IMR-90 (cell line): ENCODE measurements at regions not wholly inside any gene's neighbourhood (a gene's known extent, or its start where the extent isn't known, plus 50 kb on each side); places are given as distances from the start of the nearest gene placed in this dataset.
A peak's percentile ranks its signal among the peaks of the same experiment; 100 is the strongest.

ENCODE experiments used
- BHLHE40 ChIP-seq: fragments of 150-350 bp; IDR thresholded peaks from 2 replicates; pipeline ENCODE4 v1.6.1; 2016; ENCODE audit warnings: mild to moderate bottlenecking, low read depth, low read length
- MAFK ChIP-seq: IDR thresholded peaks from 2 replicates; pipeline ENCODE4 v1.6.1; 2012; ENCODE audit warnings: low read depth, low read length, improper control_type of control experiment
- POLR2A ChIP-seq: IDR thresholded peaks from 2 replicates; pipeline ENCODE4 v1.6.1; 2012; ENCODE audit warnings: mild to moderate bottlenecking, low read depth, low read length
- RFX5 ChIP-seq: IDR thresholded peaks from 2 replicates; pipeline ENCODE4 v1.8.0; 2012; ENCODE audit warnings: low read depth, mild to moderate bottlenecking, low read length, moderate library complexity
- SMC3 ChIP-seq: fragments of 150-350 bp; IDR thresholded peaks from 2 replicates; pipeline ENCODE4 v1.6.1; 2016; ENCODE audit warnings: low read depth, mild to moderate bottlenecking, antibody characterized with exemption, low read length, moderate library complexity
- TF ChIP-seq, protein P1 (sequence below): conservative IDR thresholded peaks from 2 replicates; pipeline ENCODE4 v1.5.1; 2012; ENCODE audit warnings: mild to moderate bottlenecking, low read depth, low read length, improper control_type of control experiment

GRCh38 chr10:6748981-6749635 is 169.0 kb upstream of the PRKCQ start:
- TF ChIP-seq MAFK (no peak), POLR2A (no peak), RFX5 (no peak), BHLHE40 (peak; percentile 11; the same call in 1 of the 2 replicates), SMC3 (no peak)
- TF ChIP-seq, protein P1, sequence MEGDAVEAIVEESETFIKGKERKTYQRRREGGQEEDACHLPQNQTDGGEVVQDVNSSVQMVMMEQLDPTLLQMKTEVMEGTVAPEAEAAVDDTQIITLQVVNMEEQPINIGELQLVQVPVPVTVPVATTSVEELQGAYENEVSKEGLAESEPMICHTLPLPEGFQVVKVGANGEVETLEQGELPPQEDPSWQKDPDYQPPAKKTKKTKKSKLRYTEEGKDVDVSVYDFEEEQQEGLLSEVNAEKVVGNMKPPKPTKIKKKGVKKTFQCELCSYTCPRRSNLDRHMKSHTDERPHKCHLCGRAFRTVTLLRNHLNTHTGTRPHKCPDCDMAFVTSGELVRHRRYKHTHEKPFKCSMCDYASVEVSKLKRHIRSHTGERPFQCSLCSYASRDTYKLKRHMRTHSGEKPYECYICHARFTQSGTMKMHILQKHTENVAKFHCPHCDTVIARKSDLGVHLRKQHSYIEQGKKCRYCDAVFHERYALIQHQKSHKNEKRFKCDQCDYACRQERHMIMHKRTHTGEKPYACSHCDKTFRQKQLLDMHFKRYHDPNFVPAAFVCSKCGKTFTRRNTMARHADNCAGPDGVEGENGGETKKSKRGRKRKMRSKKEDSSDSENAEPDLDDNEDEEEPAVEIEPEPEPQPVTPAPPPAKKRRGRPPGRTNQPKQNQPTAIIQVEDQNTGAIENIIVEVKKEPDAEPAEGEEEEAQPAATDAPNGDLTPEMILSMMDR, result no peak
